GM06990 (cell line): ENCODE measurements at regions not wholly inside any gene's neighbourhood (a gene's known extent, or its start where the extent isn't known, plus 50 kb on each side); places are given as distances from the start of the nearest gene placed in this dataset.

ENCODE experiments used
- DNase-seq: peaks from one replicate; pipeline ENCODE4 v3.0.0-alpha.2; 2011; ENCODE audit not compliant: insufficient read length; ENCODE audit errors: extremely low read depth
- H3K27me3 ChIP-seq: replicated peaks from 2 replicates; pipeline ENCODE4 v1.6.0; 2011; ENCODE audit warnings: low read length; ENCODE audit not compliant: control insufficient read depth, insufficient read depth
- H3K36me3 ChIP-seq: 2 replicates; pipeline ENCODE4 v1.5.1; 2011; ENCODE audit warnings: low read length; ENCODE audit not compliant: control insufficient read depth, insufficient read depth
- H3K4me3 ChIP-seq: replicated peaks from 2 replicates; pipeline ENCODE4 v1.5.1; 2011; ENCODE audit warnings: low read depth, mild to moderate bottlenecking, control low read depth, low read length
- CTCF ChIP-seq: IDR thresholded peaks from 2 replicates; pipeline ENCODE4 v1.5.1; 2011; ENCODE audit warnings: low read length, control low read depth, mild to moderate bottlenecking, inconsistent platforms; ENCODE audit not compliant: insufficient read depth, poor library complexity, severe bottlenecking

- no peak for DNase-seq
These were observed 284.1 kb upstream of the FOXG1 start for GRCh38 chr14:28482251-28483040.

GRCh38 chr14:28483506-28483905 lies 283.1 kb upstream of the FOXG1 start:
- no peaks in the 10 kb centered on the region for H3K27me3 ChIP-seq
- no peak for DNase-seq
- TF ChIP-seq CTCF: no peak

More at GRCh38 chr14:28482251-28483040, 284.1 kb upstream of the FOXG1 start:
- Histone ChIP-seq H3K27me3 (no peaks in the 10 kb centered on the region), H3K36me3 (no peaks in the 10 kb centered on the region), H3K4me3 (no peak overlapping the region)
- TF ChIP-seq CTCF: no peak

GRCh38 chr14:28488684-28489083 lies 277.9 kb upstream of the FOXG1 start:
- Histone ChIP-seq H3K4me3 (no peak overlapping the region), H3K27me3 (no peaks in the 10 kb centered on the region), H3K36me3 (no peaks in the 10 kb centered on the region)
- no peak for DNase-seq
- TF ChIP-seq CTCF: no peak

More at GRCh38 chr14:28483506-28483905, 283.1 kb upstream of the FOXG1 start:
- Histone ChIP-seq H3K36me3 (no peaks in the 10 kb centered on the region), H3K4me3 (no peak overlapping the region)

- no peak for DNase-seq
- no peaks in the 10 kb centered on the region for H3K36me3 ChIP-seq
- no peak for TF ChIP-seq CTCF
- H3K27me3 ChIP-seq: no peaks in the 10 kb centered on the region
- H3K4me3 ChIP-seq: no peak overlapping the region
These were observed 273.1 kb upstream of the FOXG1 start for GRCh38 chr14:28493516-28493915.

GRCh38 chr14:28494196-28494595 lies 272.4 kb upstream of the FOXG1 start:
- Histone ChIP-seq H3K4me3 (no peak overlapping the region), H3K27me3 (no peaks in the 10 kb centered on the region), H3K36me3 (no peaks in the 10 kb centered on the region)
- DNase-seq: no peak
- TF ChIP-seq CTCF: no peak
